ENCODE measurements at regions not wholly inside any gene's neighbourhood (a gene's known extent, or its start where the extent isn't known, plus 50 kb on each side); places are given as distances from the start of the nearest gene placed in this dataset.

DNA sequence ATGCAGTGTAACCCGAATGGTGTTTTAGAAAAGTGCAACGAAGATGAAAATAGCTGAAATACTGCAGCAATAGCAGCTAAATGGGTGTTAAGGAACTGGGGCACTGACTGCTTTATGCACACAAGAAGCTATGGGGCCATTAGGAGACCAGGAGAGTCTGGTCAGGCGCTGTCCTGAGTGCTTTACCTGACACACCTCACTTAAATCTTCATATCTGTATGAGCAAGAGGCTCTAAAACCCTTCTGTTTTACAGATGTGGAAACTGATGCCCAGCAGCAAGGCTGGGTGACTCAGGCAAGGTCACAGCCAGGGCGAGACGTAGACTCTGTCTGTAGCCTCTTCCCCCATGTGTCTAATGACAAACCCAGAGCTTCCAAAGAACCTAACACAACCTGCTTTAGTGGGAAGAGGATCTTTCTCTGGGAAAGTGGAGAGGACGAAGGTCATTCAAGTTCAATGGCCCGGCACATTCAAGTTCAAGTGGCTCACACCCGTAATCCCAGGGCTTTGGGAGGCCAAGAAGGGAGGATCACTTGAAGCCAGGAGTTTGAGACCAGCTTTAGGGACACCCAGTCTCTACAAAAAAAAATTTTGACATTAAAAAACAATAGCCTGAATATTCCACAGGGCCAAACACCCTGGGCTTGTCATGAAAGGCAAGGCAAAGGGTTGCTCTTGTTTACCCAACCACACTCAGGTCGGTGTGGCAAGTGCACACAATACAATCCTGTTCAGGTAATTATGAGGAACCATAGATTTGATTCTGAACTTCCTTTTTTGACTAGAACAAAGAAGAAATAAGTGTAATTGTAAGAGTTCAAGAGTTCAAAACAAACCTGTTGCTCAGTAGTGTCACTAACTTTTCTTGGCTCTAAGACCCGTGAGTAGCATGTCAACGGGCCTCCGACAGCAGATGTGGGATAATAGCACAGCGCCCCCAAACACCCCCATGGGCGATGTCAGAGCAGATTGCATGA lies 53.7 kb upstream of the KLF6 start:
- Mint-ChIP-seq H3K4me1 (peaks cover 22% of the 10 kb centered on the region), H3K36me3 (ENCODE audit: low read depth) (no peaks in the 10 kb centered on the region), H3K27me3 (no peaks in the 10 kb centered on the region), H3K4me3 (no peak overlapping the region), H3K27ac (no peak overlapping the region), H3K9me3 (no peaks in the 10 kb centered on the region)
- ATAC-seq (ENCODE audit: low read depth) (no peak), DNase-seq (no peak)
- intact Hi-C loops (cut with micrococcal nuclease): no loop called here
- CTCF ChIA-PET: interaction anchor here (1.1 kb wide), 1 partner anchor 13 kb away, joined by 3 read pairs; no protein-coding TSS in a partner anchor
- POLR2A ChIA-PET: interaction anchor here (1.8 kb wide), 1 partner anchor 53 kb away, joined by 7 read pairs; the partner anchor contains the start of gene KLF6
- TF ChIP-seq, protein P1, sequence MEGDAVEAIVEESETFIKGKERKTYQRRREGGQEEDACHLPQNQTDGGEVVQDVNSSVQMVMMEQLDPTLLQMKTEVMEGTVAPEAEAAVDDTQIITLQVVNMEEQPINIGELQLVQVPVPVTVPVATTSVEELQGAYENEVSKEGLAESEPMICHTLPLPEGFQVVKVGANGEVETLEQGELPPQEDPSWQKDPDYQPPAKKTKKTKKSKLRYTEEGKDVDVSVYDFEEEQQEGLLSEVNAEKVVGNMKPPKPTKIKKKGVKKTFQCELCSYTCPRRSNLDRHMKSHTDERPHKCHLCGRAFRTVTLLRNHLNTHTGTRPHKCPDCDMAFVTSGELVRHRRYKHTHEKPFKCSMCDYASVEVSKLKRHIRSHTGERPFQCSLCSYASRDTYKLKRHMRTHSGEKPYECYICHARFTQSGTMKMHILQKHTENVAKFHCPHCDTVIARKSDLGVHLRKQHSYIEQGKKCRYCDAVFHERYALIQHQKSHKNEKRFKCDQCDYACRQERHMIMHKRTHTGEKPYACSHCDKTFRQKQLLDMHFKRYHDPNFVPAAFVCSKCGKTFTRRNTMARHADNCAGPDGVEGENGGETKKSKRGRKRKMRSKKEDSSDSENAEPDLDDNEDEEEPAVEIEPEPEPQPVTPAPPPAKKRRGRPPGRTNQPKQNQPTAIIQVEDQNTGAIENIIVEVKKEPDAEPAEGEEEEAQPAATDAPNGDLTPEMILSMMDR (IDR thresholded peaks at IDR 0.05): no peak

DNA sequence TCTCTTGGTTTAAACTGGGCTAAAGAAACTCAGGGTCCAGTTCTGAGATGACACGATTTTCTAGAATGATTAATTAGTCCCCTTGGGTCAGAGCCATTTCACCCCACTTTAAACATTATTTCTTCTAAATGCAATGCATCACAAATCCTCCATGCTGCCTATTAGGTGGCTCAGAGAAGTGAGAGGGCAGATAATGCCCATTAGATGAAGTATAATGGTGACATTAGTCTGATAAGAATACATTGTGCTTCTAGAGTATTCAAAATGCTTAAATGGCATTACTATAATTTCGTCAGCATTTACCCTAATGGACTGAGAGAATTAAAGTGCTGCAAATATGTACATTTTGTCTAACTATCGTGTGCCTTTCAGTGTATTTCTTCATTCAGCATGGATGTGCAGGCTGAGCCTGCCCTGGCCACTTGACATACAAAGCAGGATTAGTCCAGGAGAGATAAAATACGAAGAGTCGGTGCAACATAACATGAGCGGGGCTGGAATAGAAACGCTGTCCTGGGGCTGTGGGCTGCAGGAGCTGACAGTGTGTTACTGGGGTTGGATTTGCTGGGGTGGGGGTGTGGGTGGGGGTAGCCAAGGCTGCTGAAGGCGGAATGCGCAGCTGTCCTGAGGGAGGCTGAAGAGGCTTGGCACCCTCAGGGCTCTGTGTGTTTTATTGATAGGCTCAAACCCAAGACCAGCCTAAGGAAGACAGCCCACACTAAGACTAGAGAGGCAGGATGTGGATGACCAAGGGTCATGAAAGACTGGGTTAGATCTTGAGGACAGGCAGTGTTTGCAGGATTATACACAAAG lies 52.8 kb upstream of the KLF6 start:
- DNase-seq: no peak
- Mint-ChIP-seq H3K27me3 (no peaks in the 10 kb centered on the region), H3K4me1 (peaks cover 22% of the 10 kb centered on the region), H3K27ac (no peak overlapping the region), H3K4me3 (no peak overlapping the region), H3K36me3 (ENCODE audit: low read depth) (no peaks in the 10 kb centered on the region), H3K9me3 (no peaks in the 10 kb centered on the region)
- intact Hi-C loops (cut with micrococcal nuclease): no loop called here
- POLR2A ChIA-PET: interaction anchor here (1.8 to 2.2 kb wide), 2 partner anchors 13 to 52 kb away, joined by 7 to 9 read pairs; partner anchors contain the start of gene KLF6
- CTCF ChIA-PET: interaction anchor here (1.1 kb wide), 1 partner anchor 14 kb away, joined by 3 read pairs; no protein-coding TSS in a partner anchor
- TF ChIP-seq, protein P1 (IDR thresholded peaks at IDR 0.05): no peak
- ATAC-seq (ENCODE audit: low read depth): no peak

DNA sequence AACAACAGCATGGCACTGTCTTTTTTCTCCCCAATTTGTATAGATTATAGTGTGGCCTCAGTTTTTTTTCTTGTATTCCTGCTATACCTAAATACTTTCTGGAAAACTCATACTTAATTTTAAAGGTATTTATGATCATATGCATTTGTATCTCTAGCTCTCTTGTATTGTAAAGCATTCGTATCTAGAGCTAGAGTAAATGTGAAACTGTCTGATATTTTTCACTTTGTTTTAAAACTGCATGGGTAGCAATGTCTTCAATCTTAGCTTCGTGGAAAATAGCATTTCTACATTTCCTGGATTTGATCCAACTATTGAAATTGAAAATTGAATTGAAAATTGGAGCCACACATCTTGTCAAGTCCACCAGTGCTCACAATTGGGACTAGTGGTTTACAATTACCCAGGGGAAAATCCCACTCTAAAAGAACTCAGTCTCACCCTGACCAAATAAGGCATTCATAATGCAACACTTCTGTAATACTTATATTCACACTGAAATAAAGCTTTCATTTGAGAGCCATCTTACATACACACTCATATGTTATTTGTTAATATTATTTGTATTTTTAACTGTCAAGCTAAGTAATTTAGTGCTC lies 51.3 kb upstream of the KLF6 start:
- POLR2A ChIA-PET: interaction anchor here (0.6 to 2.2 kb wide), 12 partner anchors 9 to 368 kb away, joined by 3 to 28 read pairs (median 3); partner anchors contain the start of gene KLF6
- H3K4me3 Mint-ChIP-seq: no peak overlapping the region
- H3K9me3 Mint-ChIP-seq: no peaks in the 10 kb centered on the region
- TF ChIP-seq, protein P1 (IDR thresholded peaks at IDR 0.05): no peak
- peak; percentile 72 for ATAC-seq (ENCODE audit: low read depth)
- no peaks in the 10 kb centered on the region for H3K27me3 Mint-ChIP-seq
- no peaks in the 10 kb centered on the region for H3K36me3 Mint-ChIP-seq (ENCODE audit: low read depth)
- intact Hi-C loops (cut with micrococcal nuclease): loop anchor here (1.0 kb wide), 1 partner anchor 25 kb away; no protein-coding TSS in a partner anchor
- CTCF ChIA-PET: no interaction called here
- H3K27ac Mint-ChIP-seq: no peak overlapping the region
- DNase-seq: no peak
- peaks cover 23% of the 10 kb centered on the region for H3K4me1 Mint-ChIP-seq

DNA sequence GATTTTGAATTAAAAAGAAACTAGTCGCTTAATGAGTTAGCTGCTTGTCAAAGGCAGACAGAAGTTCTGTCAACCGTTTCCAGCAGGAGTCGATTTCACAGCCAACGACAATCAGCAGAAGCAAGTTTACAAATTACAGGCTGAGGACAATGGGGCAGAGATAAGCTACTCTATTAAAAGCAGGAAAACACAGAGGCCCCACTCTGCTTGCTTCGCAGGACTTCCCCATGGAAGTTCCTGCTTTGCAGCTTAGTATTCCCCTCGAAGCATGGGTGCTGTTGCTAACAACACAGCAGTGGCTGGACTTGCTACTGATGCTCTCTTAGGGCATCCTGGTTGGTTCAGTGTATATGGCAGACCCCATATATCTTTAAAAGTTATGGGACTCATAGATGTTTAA lies 50.8 kb upstream of the KLF6 start:
- ATAC-seq (ENCODE audit: low read depth): peak; percentile 50
- intact Hi-C loops (cut with micrococcal nuclease): loop anchor here (1.0 kb wide), 1 partner anchor 24 kb away; no protein-coding TSS in a partner anchor
- H3K27me3 Mint-ChIP-seq: no peaks in the 10 kb centered on the region
- CTCF ChIA-PET: no interaction called here
- H3K4me1 Mint-ChIP-seq: peaks cover 23% of the 10 kb centered on the region
- H3K9me3 Mint-ChIP-seq: no peaks in the 10 kb centered on the region
- no peaks in the 10 kb centered on the region for H3K36me3 Mint-ChIP-seq (ENCODE audit: low read depth)
- H3K4me3 Mint-ChIP-seq: no peak overlapping the region
- POLR2A ChIA-PET: interaction anchor here (0.6 to 2.2 kb wide), 11 partner anchors 8 to 50 kb away, joined by 3 to 28 read pairs (median 3); partner anchors contain the start of gene KLF6
- TF ChIP-seq, protein P1 (IDR thresholded peaks at IDR 0.05): no peak
- peak overlapping the region; percentile 12 for H3K27ac Mint-ChIP-seq
- DNase-seq: no peak
